DND-41 (cell line): ENCODE measurements at regions not wholly inside any gene's neighbourhood (a gene's known extent, or its start where the extent isn't known, plus 50 kb on each side); places are given as distances from the start of the nearest gene placed in this dataset.

Source experiments
- ATAC-seq: fragments of 200-7000 bp; cut with Tn5 transposase; 3 replicates; pipeline ENCODE4 v1.9.1; 2021; ENCODE audit warnings: low read depth; ENCODE audit not compliant: insufficient read depth
- DNase-seq: peaks from one replicate; pipeline ENCODE4 v3.0.0-alpha.2; 2020
- H2AFZ ChIP-seq: 2 replicates; pipeline ENCODE4 v1.6.0; 2012; ENCODE audit warnings: low read depth, low read length
- H3K27ac ChIP-seq: 2 replicates; pipeline ENCODE4 v1.5.1; 2012; ENCODE audit warnings: low read length, inconsistent platforms
- H3K27me3 ChIP-seq: fragments of 200-600 bp; sonication (generic); 2 replicates; pipeline ENCODE4 v1.6.0; 2012; ENCODE audit warnings: low read length, mild to moderate bottlenecking, inconsistent platforms; ENCODE audit not compliant: insufficient read depth, poor library complexity
- H3K36me3 ChIP-seq: 2 replicates; pipeline ENCODE4 v1.5.1; 2012; ENCODE audit warnings: low read length, inconsistent platforms; ENCODE audit not compliant: insufficient read depth
- H3K4me1 ChIP-seq: 2 replicates; pipeline ENCODE4 v1.5.1; 2012; ENCODE audit warnings: mild to moderate bottlenecking, low read length; ENCODE audit not compliant: insufficient read depth
- H3K4me2 ChIP-seq: 2 replicates; pipeline ENCODE4 v1.6.0; 2012; ENCODE audit warnings: mild to moderate bottlenecking, moderate library complexity, low read length, inconsistent platforms; ENCODE audit not compliant: insufficient read depth
- H3K4me3 ChIP-seq, 2 experiments: fragments of 200-600 bp in 1 of 2; shearing (Covaris generic) in 1 of 2; 2 replicates each; pipeline ENCODE4 v1.5.1; 2012 to 2016; ENCODE audit warnings: inconsistent platforms in 2 of 2, low read length in 2 of 2, mild to moderate bottlenecking in 2 of 2, low read depth in 1 of 2, moderate library complexity in 1 of 2
- H3K79me2 ChIP-seq: 2 replicates; pipeline ENCODE4 v1.6.0; 2012; ENCODE audit warnings: low read length, inconsistent platforms; ENCODE audit not compliant: insufficient read depth
- H3K9ac ChIP-seq: 2 replicates; pipeline ENCODE4 v1.6.0; 2012; ENCODE audit warnings: low read depth, mild to moderate bottlenecking, inconsistent platforms, low read length, moderate library complexity
- H3K9me3 ChIP-seq: 2 replicates; pipeline ENCODE4 v1.5.1; 2012; ENCODE audit warnings: low read length, moderate library complexity, mild to moderate bottlenecking, inconsistent platforms; ENCODE audit not compliant: insufficient read depth, severe bottlenecking
- H4K20me1 ChIP-seq: 2 replicates; pipeline ENCODE4 v1.6.0; 2012; ENCODE audit warnings: low read length; ENCODE audit not compliant: insufficient read depth
- EZH2 ChIP-seq: IDR thresholded peaks from 3 replicates; pipeline ENCODE4 v1.6.1; 2012; ENCODE audit warnings: borderline replicate concordance, low read depth, mild to moderate bottlenecking, moderate library complexity, low read length, inconsistent platforms; ENCODE audit not compliant: severe bottlenecking
- TF ChIP-seq, protein P1 (sequence below): IDR thresholded peaks from 2 replicates; pipeline ENCODE4 v1.5.1; 2012; ENCODE audit warnings: borderline replicate concordance, low read length, moderate library complexity, mild to moderate bottlenecking; ENCODE audit not compliant: poor library complexity, severe bottlenecking; ENCODE audit errors: extremely low read depth

- Histone ChIP-seq H3K4me3 (no peak overlapping the region), H3K9ac (no peak overlapping the region), H3K4me2 (no peak overlapping the region), H3K4me1 (no peaks in the 10 kb centered on the region), H3K36me3 (no peaks in the 10 kb centered on the region), H3K79me2 (no peaks in the 10 kb centered on the region), H3K27ac (no peak overlapping the region), H3K27me3 (peaks cover 28% of the 10 kb centered on the region), H4K20me1 (no peaks in the 10 kb centered on the region; the same call in 1 of the 2 replicates), H2AFZ (no peak overlapping the region), H3K9me3 (no peaks in the 10 kb centered on the region)
- TF ChIP-seq, protein P1, sequence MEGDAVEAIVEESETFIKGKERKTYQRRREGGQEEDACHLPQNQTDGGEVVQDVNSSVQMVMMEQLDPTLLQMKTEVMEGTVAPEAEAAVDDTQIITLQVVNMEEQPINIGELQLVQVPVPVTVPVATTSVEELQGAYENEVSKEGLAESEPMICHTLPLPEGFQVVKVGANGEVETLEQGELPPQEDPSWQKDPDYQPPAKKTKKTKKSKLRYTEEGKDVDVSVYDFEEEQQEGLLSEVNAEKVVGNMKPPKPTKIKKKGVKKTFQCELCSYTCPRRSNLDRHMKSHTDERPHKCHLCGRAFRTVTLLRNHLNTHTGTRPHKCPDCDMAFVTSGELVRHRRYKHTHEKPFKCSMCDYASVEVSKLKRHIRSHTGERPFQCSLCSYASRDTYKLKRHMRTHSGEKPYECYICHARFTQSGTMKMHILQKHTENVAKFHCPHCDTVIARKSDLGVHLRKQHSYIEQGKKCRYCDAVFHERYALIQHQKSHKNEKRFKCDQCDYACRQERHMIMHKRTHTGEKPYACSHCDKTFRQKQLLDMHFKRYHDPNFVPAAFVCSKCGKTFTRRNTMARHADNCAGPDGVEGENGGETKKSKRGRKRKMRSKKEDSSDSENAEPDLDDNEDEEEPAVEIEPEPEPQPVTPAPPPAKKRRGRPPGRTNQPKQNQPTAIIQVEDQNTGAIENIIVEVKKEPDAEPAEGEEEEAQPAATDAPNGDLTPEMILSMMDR = no peak
- no peak for TF ChIP-seq EZH2
- ATAC-seq (no peak), DNase-seq (no peak)
Measured at GRCh38 chr5:176166427-176166826, 71.8 kb upstream of the SIMC1 start.

DNA sequence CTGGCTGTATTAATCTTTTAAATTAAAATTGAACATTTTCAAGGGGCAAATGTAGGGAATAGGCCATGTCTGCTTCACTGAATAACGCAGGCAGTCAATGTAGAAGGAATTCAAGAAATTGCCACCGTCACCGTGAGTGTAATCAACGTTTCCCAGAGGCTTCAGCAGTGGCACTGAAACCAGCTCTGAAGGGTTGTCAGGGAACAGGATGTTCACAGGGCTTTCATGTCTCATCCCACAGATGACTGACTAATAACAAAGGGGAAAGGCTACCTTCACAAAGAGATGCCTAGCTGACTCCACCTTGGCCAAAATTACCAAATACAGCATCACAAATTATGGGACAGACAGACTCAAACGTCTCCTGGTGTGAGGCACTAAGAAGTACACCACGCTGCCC is 70.4 kb upstream of the SIMC1 start:
- H3K4me3 ChIP-seq = no peak overlapping the region
- no peaks in the 10 kb centered on the region; the same call in 1 of the 2 replicates for H4K20me1 ChIP-seq
- H3K4me2 ChIP-seq = no peak overlapping the region
- no peaks in the 10 kb centered on the region for H3K9me3 ChIP-seq
- no peaks in the 10 kb centered on the region for H3K36me3 ChIP-seq
- ATAC-seq (no peak), DNase-seq (no peak)
- peaks cover 27% of the 10 kb centered on the region for H3K27me3 ChIP-seq
- H3K4me1 ChIP-seq = no peaks in the 10 kb centered on the region
- H3K27ac ChIP-seq = no peak overlapping the region
- TF ChIP-seq EZH2 = no peak
- TF ChIP-seq, protein P1 = no peak
- H3K79me2 ChIP-seq = no peaks in the 10 kb centered on the region
- no peak overlapping the region for H2AFZ ChIP-seq
- H3K9ac ChIP-seq = no peak overlapping the region

DNA sequence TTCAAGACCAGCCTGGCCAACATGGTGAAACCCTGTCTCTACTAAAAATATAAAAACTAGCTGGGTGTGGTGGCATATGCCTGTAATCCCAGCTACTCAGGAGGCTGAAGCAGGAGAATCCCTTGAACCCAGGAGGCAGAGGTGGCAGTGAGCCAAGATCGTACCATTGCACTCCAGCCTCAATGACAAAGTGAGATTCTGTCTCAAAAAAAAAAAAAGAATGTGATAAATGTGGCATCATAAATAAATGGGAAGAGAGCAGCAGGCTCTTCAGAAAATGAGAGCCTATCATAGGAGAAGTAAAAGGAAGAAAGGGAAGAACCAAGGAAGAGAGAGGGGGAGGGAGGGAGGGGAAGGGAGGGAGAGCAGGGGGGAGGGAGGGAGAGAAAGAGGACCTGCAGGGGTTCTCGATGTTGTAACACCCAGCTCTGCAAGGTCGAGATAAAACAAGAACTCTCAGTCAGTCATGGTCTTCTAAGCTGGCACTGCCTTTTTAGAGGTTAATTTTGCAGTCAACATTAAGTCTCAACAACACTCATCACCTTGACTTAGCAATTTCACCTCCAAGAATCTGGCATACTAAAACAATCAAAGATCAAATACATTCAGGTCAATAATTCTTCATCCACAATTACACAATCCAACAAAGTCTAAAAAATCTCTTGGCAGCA is 68.7 kb upstream of the SIMC1 start:
- Histone ChIP-seq H3K79me2 (no peaks in the 10 kb centered on the region), H3K4me3 (no peak overlapping the region), H2AFZ (no peak overlapping the region), H3K27ac (no peak overlapping the region), H3K27me3 (peaks cover 25% of the 10 kb centered on the region), H3K36me3 (no peaks in the 10 kb centered on the region), H4K20me1 (no peaks in the 10 kb centered on the region; the same call in 1 of the 2 replicates), H3K9ac (no peak overlapping the region), H3K4me1 (no peaks in the 10 kb centered on the region), H3K9me3 (no peaks in the 10 kb centered on the region), H3K4me2 (no peak overlapping the region)
- TF ChIP-seq, protein P1 = no peak
- TF ChIP-seq EZH2 = no peak
- ATAC-seq = no peak
- DNase-seq = no peak

DNA sequence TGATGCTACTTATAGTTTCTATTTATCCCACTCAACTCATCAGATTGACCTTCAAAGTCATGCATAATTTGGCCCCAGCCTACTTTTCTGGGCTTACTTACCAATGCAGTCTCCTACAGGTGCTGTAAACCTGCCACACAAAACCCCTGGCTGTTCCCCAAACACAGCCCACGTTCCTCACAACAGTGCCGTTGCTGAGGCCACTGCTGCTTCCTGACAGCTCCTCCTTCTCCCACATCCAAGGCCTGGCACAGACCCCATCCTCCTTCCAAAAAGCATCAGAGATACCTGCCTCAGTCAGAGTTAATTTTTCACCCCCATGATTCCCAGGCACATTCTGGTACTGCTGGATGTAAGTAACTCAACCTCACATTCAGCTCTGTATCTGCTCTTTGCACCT is 68.1 kb upstream of the SIMC1 start:
- DNase-seq = no peak
- no peak overlapping the region for H3K4me2 ChIP-seq

More for the DNA sequence above, 68.1 kb upstream of the SIMC1 start:
- Histone ChIP-seq H3K9ac (no peak overlapping the region), H4K20me1 (no peaks in the 10 kb centered on the region; the same call in 1 of the 2 replicates), H3K36me3 (no peaks in the 10 kb centered on the region), H3K27me3 (peaks cover 25% of the 10 kb centered on the region), H3K4me3 (no peak overlapping the region), H3K27ac (no peak overlapping the region), H3K9me3 (no peaks in the 10 kb centered on the region), H3K4me1 (no peaks in the 10 kb centered on the region), H3K79me2 (no peaks in the 10 kb centered on the region), H2AFZ (no peak overlapping the region)
- TF ChIP-seq, protein P1 = no peak
- no peak for TF ChIP-seq EZH2
- no peak for ATAC-seq
